ENCODE measurements at regions not wholly inside any gene's neighbourhood (a gene's known extent, or its start where the extent isn't known, plus 50 kb on each side); places are given as distances from the start of the nearest gene placed in this dataset.

DNA sequence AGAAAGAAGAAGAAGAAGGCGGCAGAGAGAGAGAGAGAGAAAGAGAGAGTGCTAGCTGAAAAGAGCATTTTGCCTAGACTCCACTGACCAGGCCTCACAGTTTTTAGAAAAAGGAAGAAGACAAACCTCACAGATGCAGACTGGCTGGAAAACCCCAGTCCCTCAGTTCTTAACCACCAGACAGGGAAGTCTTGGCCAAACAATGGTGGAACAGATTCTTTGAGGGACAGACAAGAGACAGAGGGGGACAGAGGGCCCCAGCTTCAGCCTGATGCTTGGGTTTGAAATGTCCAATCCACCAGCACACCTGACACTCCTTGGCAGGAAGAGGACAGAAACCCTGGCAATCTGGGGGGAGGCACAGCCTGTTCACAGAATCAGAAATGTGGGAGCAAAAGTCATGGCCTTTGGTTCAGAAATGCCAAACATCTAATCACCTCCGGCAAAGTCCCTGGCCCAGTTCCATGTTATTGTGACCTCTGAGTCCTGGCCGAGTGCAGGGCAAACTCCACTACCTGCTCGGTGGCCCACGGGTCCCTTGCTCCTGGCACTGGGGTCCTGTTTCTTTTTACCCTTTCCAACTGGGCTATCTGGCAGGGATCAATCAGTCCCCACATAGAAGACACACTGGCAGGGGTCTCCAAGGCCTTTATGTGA lies 235.2 kb downstream of the LY86 start:
- TF ChIP-seq, protein P1, sequence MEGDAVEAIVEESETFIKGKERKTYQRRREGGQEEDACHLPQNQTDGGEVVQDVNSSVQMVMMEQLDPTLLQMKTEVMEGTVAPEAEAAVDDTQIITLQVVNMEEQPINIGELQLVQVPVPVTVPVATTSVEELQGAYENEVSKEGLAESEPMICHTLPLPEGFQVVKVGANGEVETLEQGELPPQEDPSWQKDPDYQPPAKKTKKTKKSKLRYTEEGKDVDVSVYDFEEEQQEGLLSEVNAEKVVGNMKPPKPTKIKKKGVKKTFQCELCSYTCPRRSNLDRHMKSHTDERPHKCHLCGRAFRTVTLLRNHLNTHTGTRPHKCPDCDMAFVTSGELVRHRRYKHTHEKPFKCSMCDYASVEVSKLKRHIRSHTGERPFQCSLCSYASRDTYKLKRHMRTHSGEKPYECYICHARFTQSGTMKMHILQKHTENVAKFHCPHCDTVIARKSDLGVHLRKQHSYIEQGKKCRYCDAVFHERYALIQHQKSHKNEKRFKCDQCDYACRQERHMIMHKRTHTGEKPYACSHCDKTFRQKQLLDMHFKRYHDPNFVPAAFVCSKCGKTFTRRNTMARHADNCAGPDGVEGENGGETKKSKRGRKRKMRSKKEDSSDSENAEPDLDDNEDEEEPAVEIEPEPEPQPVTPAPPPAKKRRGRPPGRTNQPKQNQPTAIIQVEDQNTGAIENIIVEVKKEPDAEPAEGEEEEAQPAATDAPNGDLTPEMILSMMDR (IDR thresholded peaks at IDR 0.05) = no peak
- TF ChIP-seq ZFX (IDR thresholded peaks at IDR 0.05; ENCODE audit: borderline replicate concordance) = no peak

Data from 22Rv1 (cell line).